Spleen (tissue), 11 donors: ENCODE measurements at regions not wholly inside any gene's neighbourhood (a gene's known extent, or its start where the extent isn't known, plus 50 kb on each side); places are given as distances from the start of the nearest gene placed in this dataset.
A peak's percentile ranks its signal among the peaks of the same experiment; 100 is the strongest.

Experiments used
- DNase-seq: peaks from one replicate; pipeline ENCODE4 v3.0.0-alpha.2; 2020
- H3K27ac ChIP-seq, 8 donors: fragments of 200-600 bp; sonication (generic) in 7 of 8; 1 replicate in 4 of 8; 2 replicates in 4 of 8; pipeline versions ENCODE4 v1.5.0 to v1.8.0; 2016 to 2021; ENCODE audit warnings: inconsistent platforms in 4 of 8, mild to moderate bottlenecking in 4 of 8, moderate library complexity in 1 of 8
- H3K27me3 ChIP-seq, 7 donors: fragments of 200-600 bp; sonication (generic) in 6 of 7; replicated peaks in 1 of 7; 1 replicate in 4 of 7; 2 replicates in 3 of 7; pipeline versions ENCODE4 v1.5.0 to v1.8.0; 2016 to 2021; ENCODE audit warnings: inconsistent platforms in 3 of 7, mild to moderate bottlenecking in 1 of 7
- H3K36me3 ChIP-seq, 6 donors: fragments of 200-600 bp; sonication (generic) in 5 of 6; 1 replicate in 4 of 6; 2 replicates in 2 of 6; pipeline versions ENCODE4 v1.5.0 to v1.8.0; 2016 to 2021; ENCODE audit warnings: inconsistent platforms in 2 of 6
- H3K4me1 ChIP-seq, 6 donors: fragments of 200-600 bp; sonication (generic) in 5 of 6; 1 replicate in 3 of 6; 2 replicates in 3 of 6; pipeline versions ENCODE4 v1.5.0 to v1.8.0; 2016 to 2021; ENCODE audit warnings: inconsistent platforms in 3 of 6
- H3K4me3 ChIP-seq, 8 donors: fragments of 200-600 bp; sonication (generic) in 7 of 8; 1 replicate in 4 of 8; 2 replicates in 4 of 8; pipeline versions ENCODE4 v1.5.0 to v1.8.0; 2016 to 2021; ENCODE audit warnings: inconsistent platforms in 4 of 8, mild to moderate bottlenecking in 4 of 8, moderate library complexity in 2 of 8
- H3K9me3 ChIP-seq, 8 donors: fragments of 200-600 bp; sonication (generic) in 7 of 8; 1 replicate in 4 of 8; 2 replicates in 4 of 8; pipeline versions ENCODE4 v1.5.0 to v1.8.0; 2016 to 2021; ENCODE audit warnings: inconsistent platforms in 4 of 8
- POLR2A ChIP-seq, 3 donors: fragments of 450-650 bp; IDR thresholded peaks; one replicate each; pipeline ENCODE4 v1.5.1; 2017; ENCODE audit warnings: antibody characterized with exemption in 3 of 3, mild to moderate bottlenecking in 1 of 3
- POLR2AphosphoS5 ChIP-seq, 3 donors: sonication (generic); formaldehyde crosslinking; IDR thresholded peaks; one replicate each; pipeline ENCODE4 v1.5.1; 2017; ENCODE audit warnings: antibody characterized with exemption in 3 of 3
- WGBS, 5 donors: extraction: QIAGEN DNeasy Blood & Tissue Kit in 3 of 5; methylation state at CpG; one replicate each; pipeline versions ENCODE4 v1.1.5 to v1.1.7; 2013 to 2018; 5-methylcytosine and 5-hydroxymethylcytosine counted together
- intact Hi-C: fragments of 100-400 bp; cut with DNase I; formaldehyde crosslinking; loops from one replicate; pipeline ENCODE4 v1.15.0; 2023; ENCODE audit warnings: low total_unique reads
- TF ChIP-seq, protein P1 (sequence below), 11 experiments: fragments of 200-600 bp in 7 of 11; fragments of 450-650 bp in 4 of 11; sonication (generic) in 4 of 11; IDR thresholded peaks in 8 of 11; conservative IDR thresholded peaks in 3 of 11; 1 replicate in 7 of 11; 2 replicates in 4 of 11; pipeline versions ENCODE4 v1.4.0 to v1.8.0; 2016 to 2021; ENCODE audit warnings: antibody characterized with exemption in 11 of 11, inconsistent platforms in 4 of 11, mild to moderate bottlenecking in 1 of 11
- donor health status: healthy with polysubstance abuse.
- donor health status: DM: no; HTN: no; CAD: no; lungs with moderate emphysema.
- donor health status: DM: no; HTN: no; CAD: no.
- donor health status: Bipolar disorder and iron deficiency.
- donor health status: healthy.
- donor health status: DM: no; HTN: no; CAD: no.
- donor health status: DM: yes; HTN: yes; CAD: no.

DNA sequence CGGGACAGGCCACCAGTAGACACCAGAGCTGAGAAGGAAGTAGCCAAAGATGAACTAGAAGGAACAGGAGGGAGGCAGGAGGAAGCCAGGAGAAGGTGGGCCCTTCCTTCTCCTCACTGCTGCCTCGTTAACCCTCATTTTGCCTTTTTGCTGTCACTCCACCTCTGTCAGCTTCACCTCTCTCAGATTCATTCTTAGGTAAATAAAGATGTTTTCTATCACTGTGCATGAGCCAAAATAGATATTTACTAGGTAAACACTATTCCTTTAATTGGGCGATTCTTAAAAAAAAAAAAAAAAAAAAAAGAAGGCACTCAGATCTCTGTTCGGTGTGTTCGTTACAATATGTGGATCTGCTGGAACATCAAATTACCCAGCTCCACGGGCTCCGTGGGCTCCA is 112.3 kb downstream of the GLUL start:
- Histone ChIP-seq H3K4me3 (no peak overlapping the region), H3K27me3 (no peaks in the 10 kb centered on the region), H3K4me1 (peaks cover 0 to 11% (median 0%) of the 10 kb centered on the region in 6 donors), H3K27ac (peak overlapping the region in 1 of 8 donors; percentile 48), H3K36me3 (no peaks in the 10 kb centered on the region), H3K9me3 (no peaks in the 10 kb centered on the region)
- no peak for TF ChIP-seq POLR2A (IDR thresholded peaks at IDR 0.05)
- TF ChIP-seq, protein P1, sequence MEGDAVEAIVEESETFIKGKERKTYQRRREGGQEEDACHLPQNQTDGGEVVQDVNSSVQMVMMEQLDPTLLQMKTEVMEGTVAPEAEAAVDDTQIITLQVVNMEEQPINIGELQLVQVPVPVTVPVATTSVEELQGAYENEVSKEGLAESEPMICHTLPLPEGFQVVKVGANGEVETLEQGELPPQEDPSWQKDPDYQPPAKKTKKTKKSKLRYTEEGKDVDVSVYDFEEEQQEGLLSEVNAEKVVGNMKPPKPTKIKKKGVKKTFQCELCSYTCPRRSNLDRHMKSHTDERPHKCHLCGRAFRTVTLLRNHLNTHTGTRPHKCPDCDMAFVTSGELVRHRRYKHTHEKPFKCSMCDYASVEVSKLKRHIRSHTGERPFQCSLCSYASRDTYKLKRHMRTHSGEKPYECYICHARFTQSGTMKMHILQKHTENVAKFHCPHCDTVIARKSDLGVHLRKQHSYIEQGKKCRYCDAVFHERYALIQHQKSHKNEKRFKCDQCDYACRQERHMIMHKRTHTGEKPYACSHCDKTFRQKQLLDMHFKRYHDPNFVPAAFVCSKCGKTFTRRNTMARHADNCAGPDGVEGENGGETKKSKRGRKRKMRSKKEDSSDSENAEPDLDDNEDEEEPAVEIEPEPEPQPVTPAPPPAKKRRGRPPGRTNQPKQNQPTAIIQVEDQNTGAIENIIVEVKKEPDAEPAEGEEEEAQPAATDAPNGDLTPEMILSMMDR (IDR thresholded peaks at IDR 0.05 in 8 of 11, conservative IDR thresholded peaks at IDR 0.05 in 3 of 11) = no peak
- no peak for TF ChIP-seq POLR2AphosphoS5 (IDR thresholded peaks at IDR 0.05)
- DNase-seq = no peak
- intact Hi-C loops = no loop called here
- 68 to 75% (median 73%) methylated on average over 7 of the region's 7 CpGs for WGBS, 5 donors

DNA sequence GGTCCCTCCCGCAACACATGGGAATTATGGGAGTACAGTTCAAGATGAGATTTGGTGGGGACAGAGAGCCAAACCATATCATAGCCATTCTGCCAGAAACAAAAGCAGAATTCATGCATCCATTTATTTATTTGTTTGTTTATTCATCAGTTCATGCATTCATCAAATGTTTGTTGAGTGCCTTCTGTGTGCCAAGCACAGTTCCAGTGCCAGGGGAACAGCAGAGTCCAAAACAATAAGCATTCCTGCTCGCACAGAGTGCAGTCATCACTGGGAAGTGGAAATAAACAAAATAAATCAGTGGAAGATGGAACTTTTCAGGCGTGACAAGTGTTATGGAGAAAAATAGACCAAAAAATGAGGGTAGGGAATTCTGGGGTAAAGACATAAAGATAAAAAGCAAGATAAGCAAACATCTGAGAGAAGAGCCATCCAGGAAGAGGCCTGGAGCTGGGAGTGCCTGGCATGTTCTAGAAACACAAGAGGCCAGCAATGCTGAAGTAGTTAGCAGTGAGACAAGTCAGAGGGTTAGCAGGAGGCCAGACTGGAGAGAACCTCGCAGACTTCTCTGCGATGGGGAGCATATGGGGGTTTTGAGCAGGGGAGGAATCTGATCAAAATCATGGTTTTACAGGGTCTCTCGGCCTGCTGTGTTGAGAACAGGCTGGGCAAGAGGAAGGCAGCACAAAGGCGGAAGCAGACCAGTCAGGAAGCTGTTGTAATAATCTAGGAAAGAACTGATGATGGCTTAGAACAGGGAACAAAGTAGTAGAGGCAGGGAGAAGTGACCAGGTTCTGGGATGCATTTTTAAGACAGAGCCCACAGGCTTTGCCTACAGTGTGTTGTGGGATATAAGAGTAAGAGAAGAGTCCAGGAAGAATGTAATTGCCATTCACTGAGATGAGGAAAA is 113.2 kb downstream of the GLUL start:
- Histone ChIP-seq H3K27me3 (no peaks in the 10 kb centered on the region), H3K9me3 (no peaks in the 10 kb centered on the region), H3K27ac (peak overlapping the region in 1 of 8 donors; percentile 48), H3K36me3 (no peaks in the 10 kb centered on the region), H3K4me1 (peaks cover 0 to 11% (median 0%) of the 10 kb centered on the region in 6 donors), H3K4me3 (no peak overlapping the region)
- intact Hi-C loops = no loop called here
- TF ChIP-seq POLR2A (IDR thresholded peaks at IDR 0.05) (no peak), POLR2AphosphoS5 (IDR thresholded peaks at IDR 0.05) (no peak)
- TF ChIP-seq, protein P1 (IDR thresholded peaks at IDR 0.05 in 8 of 11, conservative IDR thresholded peaks at IDR 0.05 in 3 of 11) = no peak
- DNase-seq = no peak
- WGBS, 5 donors = 77 to 92% (median 80%) methylated on average over 7 of the region's 7 CpGs

DNA sequence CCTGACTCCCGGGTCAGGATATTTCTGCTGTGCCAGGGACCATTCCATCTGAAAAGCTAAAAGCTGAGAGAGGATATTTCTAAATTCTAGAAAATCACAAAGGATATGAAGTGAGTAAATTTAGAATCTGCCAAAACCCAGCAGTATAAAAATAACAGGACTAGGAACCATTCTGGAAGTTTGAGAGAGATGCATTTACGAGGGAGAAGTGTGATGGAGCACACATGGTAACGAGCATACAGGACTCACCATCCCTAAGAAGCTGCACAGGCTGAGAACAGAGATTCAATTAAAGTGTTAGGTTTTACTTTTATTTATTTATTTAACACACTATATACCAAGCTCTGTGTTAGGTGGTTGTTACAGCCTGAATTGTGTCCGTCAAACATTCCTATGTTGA is 116.3 kb downstream of the GLUL start:
- 88 to 99% (median 95%) methylated on average over 4 of the region's 4 CpGs for WGBS, 5 donors

DNA sequence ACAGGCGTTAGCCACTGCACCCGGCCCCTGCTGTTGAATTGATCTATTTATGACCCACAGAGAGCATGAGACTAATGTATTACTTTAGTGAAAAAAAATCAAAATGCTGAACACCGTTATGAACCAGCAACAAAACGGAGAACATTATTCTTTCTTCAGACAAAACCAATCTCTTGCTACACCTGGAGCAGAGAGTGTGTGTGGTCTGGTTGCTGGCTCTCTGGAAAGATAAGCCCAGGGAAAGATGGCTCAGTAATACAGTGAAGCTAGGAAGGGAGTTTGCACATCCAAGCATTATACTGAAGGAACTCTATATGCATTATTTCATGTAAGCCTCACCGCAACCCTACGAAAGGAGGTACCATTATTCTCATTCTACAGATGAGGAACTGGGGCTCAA is 117.0 kb downstream of the GLUL start:
- intact Hi-C loops = no loop called here
- H3K27ac ChIP-seq = no peak overlapping the region
- H3K36me3 ChIP-seq = no peaks in the 10 kb centered on the region
- peaks cover 0 to 11% (median 0%) of the 10 kb centered on the region in 6 donors for H3K4me1 ChIP-seq
- no peak overlapping the region for H3K4me3 ChIP-seq
- no peaks in the 10 kb centered on the region for H3K9me3 ChIP-seq
- TF ChIP-seq POLR2AphosphoS5 (IDR thresholded peaks at IDR 0.05) (no peak), POLR2A (IDR thresholded peaks at IDR 0.05) (no peak)
- TF ChIP-seq, protein P1 (IDR thresholded peaks at IDR 0.05 in 8 of 11, conservative IDR thresholded peaks at IDR 0.05 in 3 of 11) = no peak
- no peak for DNase-seq
- H3K27me3 ChIP-seq = no peaks in the 10 kb centered on the region
- 88 to 96% (median 91%) methylated on average over 6 of the region's 6 CpGs for WGBS, 5 donors

More for the DNA sequence above, 116.3 kb downstream of the GLUL start:
- intact Hi-C loops = no loop called here
- DNase-seq = no peak
- Histone ChIP-seq H3K4me3 (no peak overlapping the region), H3K27ac (no peak overlapping the region), H3K27me3 (no peaks in the 10 kb centered on the region), H3K36me3 (no peaks in the 10 kb centered on the region), H3K4me1 (peaks cover 0 to 11% (median 0%) of the 10 kb centered on the region in 6 donors), H3K9me3 (no peaks in the 10 kb centered on the region)
- TF ChIP-seq POLR2A (IDR thresholded peaks at IDR 0.05) (no peak), POLR2AphosphoS5 (IDR thresholded peaks at IDR 0.05) (no peak)
- TF ChIP-seq, protein P1 (IDR thresholded peaks at IDR 0.05 in 8 of 11, conservative IDR thresholded peaks at IDR 0.05 in 3 of 11) = no peak
